ENCODE measurements at regions not wholly inside any gene's neighbourhood (a gene's known extent, or its start where the extent isn't known, plus 50 kb on each side); places are given as distances from the start of the nearest gene placed in this dataset.

GRCh38 chr2:204201507-204201906, 264.9 kb downstream of the ICOS start:
- Histone ChIP-seq H3K4me1 (ENCODE audit: insufficient read depth) (no peaks in the 10 kb centered on the region), H3K4me3 (no peak overlapping the region), H3K4me2 (no peak overlapping the region), H3K79me2 (no peaks in the 10 kb centered on the region), H2AFZ (no peak overlapping the region), H3K27ac (no peak overlapping the region), H3K27me3 (no peaks in the 10 kb centered on the region), H3K9me3 (ENCODE audit: low read depth) (no peaks in the 10 kb centered on the region), H3K9me2 (replicated peaks; ENCODE audit: insufficient read depth) (no peaks in the 10 kb centered on the region), H3K36me3 (replicated peaks; ENCODE audit: insufficient read depth, low read depth) (no peaks in the 10 kb centered on the region), H4K20me1 (ENCODE audit: insufficient read depth, poor library complexity, severe bottlenecking) (no peaks in the 10 kb centered on the region)
- TF ChIP-seq, protein P1, sequence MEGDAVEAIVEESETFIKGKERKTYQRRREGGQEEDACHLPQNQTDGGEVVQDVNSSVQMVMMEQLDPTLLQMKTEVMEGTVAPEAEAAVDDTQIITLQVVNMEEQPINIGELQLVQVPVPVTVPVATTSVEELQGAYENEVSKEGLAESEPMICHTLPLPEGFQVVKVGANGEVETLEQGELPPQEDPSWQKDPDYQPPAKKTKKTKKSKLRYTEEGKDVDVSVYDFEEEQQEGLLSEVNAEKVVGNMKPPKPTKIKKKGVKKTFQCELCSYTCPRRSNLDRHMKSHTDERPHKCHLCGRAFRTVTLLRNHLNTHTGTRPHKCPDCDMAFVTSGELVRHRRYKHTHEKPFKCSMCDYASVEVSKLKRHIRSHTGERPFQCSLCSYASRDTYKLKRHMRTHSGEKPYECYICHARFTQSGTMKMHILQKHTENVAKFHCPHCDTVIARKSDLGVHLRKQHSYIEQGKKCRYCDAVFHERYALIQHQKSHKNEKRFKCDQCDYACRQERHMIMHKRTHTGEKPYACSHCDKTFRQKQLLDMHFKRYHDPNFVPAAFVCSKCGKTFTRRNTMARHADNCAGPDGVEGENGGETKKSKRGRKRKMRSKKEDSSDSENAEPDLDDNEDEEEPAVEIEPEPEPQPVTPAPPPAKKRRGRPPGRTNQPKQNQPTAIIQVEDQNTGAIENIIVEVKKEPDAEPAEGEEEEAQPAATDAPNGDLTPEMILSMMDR (IDR thresholded peaks at IDR 0.05; ENCODE audit: poor library complexity) = no peak
- TF ChIP-seq EZH2phosphoT487 (IDR thresholded peaks at IDR 0.05; ENCODE audit: low read depth, severe bottlenecking, unreplicated experiment) (no peak), EZH2 (IDR thresholded peaks at IDR 0.05; ENCODE audit: borderline replicate concordance) (no peak)
- 89% methylated on average over 2 of the region's 2 CpGs for WGBS (ENCODE audit: low lambda C conversion rate, missing lambda C conversion rate)
- DNase-seq (ENCODE audit: low spot score) = no peak

DNA sequence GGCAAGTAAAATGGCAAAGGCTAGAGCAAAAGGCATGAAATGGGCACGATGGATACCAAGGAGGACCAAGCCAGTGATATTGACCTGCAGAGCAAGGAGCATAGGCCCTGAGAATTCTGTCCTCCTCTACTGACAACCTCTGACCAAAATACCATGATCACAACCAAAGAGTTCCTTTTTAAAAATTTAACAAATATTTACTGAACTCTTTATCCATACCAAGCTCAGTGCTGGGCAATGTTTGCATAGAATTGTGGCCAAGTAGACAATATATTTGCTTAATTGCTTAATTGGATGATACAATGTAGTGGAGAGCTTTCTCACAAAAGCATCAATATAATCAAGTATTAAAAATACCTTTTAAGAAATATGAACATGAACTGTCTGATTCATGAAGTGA, 265.7 kb downstream of the ICOS start:
- TF ChIP-seq, protein P1 (IDR thresholded peaks at IDR 0.05; ENCODE audit: poor library complexity) = no peak
- no peak for TF ChIP-seq EZH2phosphoT487 (IDR thresholded peaks at IDR 0.05; ENCODE audit: low read depth, severe bottlenecking, unreplicated experiment)
- TF ChIP-seq EZH2 (IDR thresholded peaks at IDR 0.05; ENCODE audit: borderline replicate concordance) = no peak
- no peak overlapping the region for H3K4me3 ChIP-seq
- no peaks in the 10 kb centered on the region for H3K9me2 ChIP-seq (replicated peaks; ENCODE audit: insufficient read depth)
- DNase-seq (ENCODE audit: low spot score) = no peak
- no peak overlapping the region for H3K27ac ChIP-seq
- no peaks in the 10 kb centered on the region for H3K9me3 ChIP-seq (ENCODE audit: low read depth)
- H4K20me1 ChIP-seq (ENCODE audit: insufficient read depth, poor library complexity, severe bottlenecking) = no peaks in the 10 kb centered on the region
- H2AFZ ChIP-seq = no peak overlapping the region
- no peaks in the 10 kb centered on the region for H3K79me2 ChIP-seq
- H3K27me3 ChIP-seq = peaks cover 3% of the 10 kb centered on the region
- H3K4me1 ChIP-seq (ENCODE audit: insufficient read depth) = no peaks in the 10 kb centered on the region
- no peaks in the 10 kb centered on the region for H3K36me3 ChIP-seq (replicated peaks; ENCODE audit: insufficient read depth, low read depth)
- WGBS (ENCODE audit: low lambda C conversion rate, missing lambda C conversion rate) = 87% methylated on average over 1 of the region's 1 CpG
- no peak overlapping the region for H3K4me2 ChIP-seq

GRCh38 chr2:204203704-204204103, 267.1 kb downstream of the ICOS start:
- H3K4me2 ChIP-seq = no peak overlapping the region
- H3K4me3 ChIP-seq = no peak overlapping the region
- 78% methylated on average over 4 of the region's 4 CpGs for WGBS (ENCODE audit: low lambda C conversion rate, missing lambda C conversion rate)
- peaks cover 3% of the 10 kb centered on the region for H3K27me3 ChIP-seq
- TF ChIP-seq EZH2phosphoT487 (IDR thresholded peaks at IDR 0.05; ENCODE audit: low read depth, severe bottlenecking, unreplicated experiment) = no peak
- TF ChIP-seq, protein P1 (IDR thresholded peaks at IDR 0.05; ENCODE audit: poor library complexity) = no peak
- no peak for TF ChIP-seq EZH2 (IDR thresholded peaks at IDR 0.05; ENCODE audit: borderline replicate concordance)
- peak; percentile 11 for DNase-seq (ENCODE audit: low spot score)
- no peaks in the 10 kb centered on the region for H3K9me3 ChIP-seq (ENCODE audit: low read depth)
- no peaks in the 10 kb centered on the region for H3K4me1 ChIP-seq (ENCODE audit: insufficient read depth)
- no peaks in the 10 kb centered on the region for H3K79me2 ChIP-seq
- no peak overlapping the region for H3K27ac ChIP-seq
- H3K9me2 ChIP-seq (replicated peaks; ENCODE audit: insufficient read depth) = no peaks in the 10 kb centered on the region
- H2AFZ ChIP-seq = no peak overlapping the region
- no peaks in the 10 kb centered on the region for H3K36me3 ChIP-seq (replicated peaks; ENCODE audit: insufficient read depth, low read depth)
- no peaks in the 10 kb centered on the region for H4K20me1 ChIP-seq (ENCODE audit: insufficient read depth, poor library complexity, severe bottlenecking)

GRCh38 chr2:204205082-204205481, 268.5 kb downstream of the ICOS start:
- H3K4me3 ChIP-seq = no peak overlapping the region
- TF ChIP-seq, protein P1 (IDR thresholded peaks at IDR 0.05; ENCODE audit: poor library complexity) = no peak
- TF ChIP-seq EZH2phosphoT487 (IDR thresholded peaks at IDR 0.05; ENCODE audit: low read depth, severe bottlenecking, unreplicated experiment) (no peak), EZH2 (IDR thresholded peaks at IDR 0.05; ENCODE audit: borderline replicate concordance) (no peak)
- no peak overlapping the region for H3K4me2 ChIP-seq
- no peaks in the 10 kb centered on the region for H4K20me1 ChIP-seq (ENCODE audit: insufficient read depth, poor library complexity, severe bottlenecking)
- H3K9me3 ChIP-seq (ENCODE audit: low read depth) = no peaks in the 10 kb centered on the region
- 52% methylated on average over 6 of the region's 6 CpGs for WGBS (ENCODE audit: low lambda C conversion rate, missing lambda C conversion rate)
- peaks cover 3% of the 10 kb centered on the region for H3K27me3 ChIP-seq
- no peaks in the 10 kb centered on the region for H3K4me1 ChIP-seq (ENCODE audit: insufficient read depth)
- H3K79me2 ChIP-seq = no peaks in the 10 kb centered on the region
- H3K36me3 ChIP-seq (replicated peaks; ENCODE audit: insufficient read depth, low read depth) = no peaks in the 10 kb centered on the region
- no peak for DNase-seq (ENCODE audit: low spot score)
- H3K27ac ChIP-seq = no peak overlapping the region
- no peak overlapping the region for H2AFZ ChIP-seq
- H3K9me2 ChIP-seq (replicated peaks; ENCODE audit: insufficient read depth) = no peaks in the 10 kb centered on the region
